Naive B cell (primary cell): ENCODE measurements at regions not wholly inside any gene's neighbourhood (a gene's known extent, or its start where the extent isn't known, plus 50 kb on each side); places are given as distances from the start of the nearest gene placed in this dataset.

Experiments
- ATAC-seq, 2 donors: fragments of 150-1000 bp; cut with Tn5 transposase; 2 replicates each; pipeline ENCODE4 v1.10.0; 2021; ENCODE audit warnings: low read depth in 2 of 2, mild to moderate bottlenecking in 2 of 2, moderate library complexity in 2 of 2
- DNase-seq: peaks from one replicate; pipeline ENCODE4 v3.0.0; 2022
- H3K27ac Mint-ChIP-seq, 6 donors: one replicate each; pipeline ENCODE4 v1.8.0; 2020 to 2022; ENCODE audit warnings: mild to moderate bottlenecking in 6 of 6, mixed read lengths in 6 of 6, moderate library complexity in 5 of 6, inconsistent platforms in 2 of 6
- H3K27me3 Mint-ChIP-seq, 3 donors: one replicate each; pipeline ENCODE4 v1.8.0; 2021 to 2022; ENCODE audit warnings: mixed read lengths in 3 of 3, mild to moderate bottlenecking in 1 of 3
- H3K36me3 Mint-ChIP-seq, 2 donors: one replicate each; pipeline ENCODE4 v1.8.0; 2020 to 2022; ENCODE audit warnings: mixed read lengths in 2 of 2, inconsistent platforms in 1 of 2, mild to moderate bottlenecking in 1 of 2
- H3K4me1 Mint-ChIP-seq, 3 donors: one replicate each; pipeline ENCODE4 v1.8.0; 2020 to 2022; ENCODE audit warnings: mixed read lengths in 3 of 3, inconsistent platforms in 1 of 3, mild to moderate bottlenecking in 1 of 3, moderate library complexity in 1 of 3
- H3K4me3 Mint-ChIP-seq, 8 donors: one replicate each; pipeline ENCODE4 v1.8.0; 2020 to 2022; ENCODE audit warnings: mild to moderate bottlenecking in 8 of 8, mixed read lengths in 8 of 8, moderate library complexity in 8 of 8, inconsistent platforms in 2 of 8
- H3K9me3 Mint-ChIP-seq, 7 donors: one replicate each; pipeline ENCODE4 v1.8.0; 2020 to 2022; ENCODE audit warnings: mixed read lengths in 7 of 7, mild to moderate bottlenecking in 5 of 7, inconsistent platforms in 2 of 7, moderate library complexity in 1 of 7

- ATAC-seq (no peak), DNase-seq (no peak)
- Mint-ChIP-seq H3K9me3 (peaks cover 0 to 14% (median 5%) of the 10 kb centered on the region in 7 donors), H3K4me3 (peak overlapping the region in 1 of 8 donors; percentile 31), H3K27me3 (no peaks in the 10 kb centered on the region), H3K27ac (no peak overlapping the region), H3K36me3 (no peaks in the 10 kb centered on the region), H3K4me1 (no peaks in the 10 kb centered on the region)
Measured at GRCh38 chr20:60974441-60974945, 277.6 kb upstream of the CDH4 start.

GRCh38 chr20:60976139-60976538, 275.9 kb upstream of the CDH4 start:
- H3K36me3 Mint-ChIP-seq, result no peaks in the 10 kb centered on the region
- H3K4me3 Mint-ChIP-seq, result no peak overlapping the region
- ATAC-seq (no peak), DNase-seq (no peak)
- H3K27me3 Mint-ChIP-seq, result no peaks in the 10 kb centered on the region
- no peak overlapping the region for H3K27ac Mint-ChIP-seq
- peaks cover 3 to 29% (median 15%) of the 10 kb centered on the region in 7 donors for H3K9me3 Mint-ChIP-seq
- H3K4me1 Mint-ChIP-seq, result no peaks in the 10 kb centered on the region

- no peaks in the 10 kb centered on the region for H3K36me3 Mint-ChIP-seq
- DNase-seq (no peak), ATAC-seq (no peak)
- H3K4me3 Mint-ChIP-seq, result no peak overlapping the region
- no peak overlapping the region for H3K27ac Mint-ChIP-seq
- no peaks in the 10 kb centered on the region for H3K4me1 Mint-ChIP-seq
- peaks cover 3 to 29% (median 15%) of the 10 kb centered on the region in 7 donors for H3K9me3 Mint-ChIP-seq
- H3K27me3 Mint-ChIP-seq, result no peaks in the 10 kb centered on the region
Measured at GRCh38 chr20:60976913-60977312, 275.1 kb upstream of the CDH4 start.

- no peaks in the 10 kb centered on the region for H3K36me3 Mint-ChIP-seq
- peaks cover 4 to 29% (median 15%) of the 10 kb centered on the region in 7 donors for H3K9me3 Mint-ChIP-seq
- no peak overlapping the region for H3K27ac Mint-ChIP-seq
- ATAC-seq (no peak), DNase-seq (no peak)
- no peak overlapping the region for H3K4me3 Mint-ChIP-seq
- H3K4me1 Mint-ChIP-seq, result no peaks in the 10 kb centered on the region
- H3K27me3 Mint-ChIP-seq, result no peaks in the 10 kb centered on the region
Measured at GRCh38 chr20:60977901-60978300, 274.2 kb upstream of the CDH4 start.

- H3K4me1 Mint-ChIP-seq, result no peaks in the 10 kb centered on the region
- H3K27me3 Mint-ChIP-seq, result no peaks in the 10 kb centered on the region
- DNase-seq (no peak), ATAC-seq (no peak)
- H3K9me3 Mint-ChIP-seq, result peaks cover 9 to 26% (median 14%) of the 10 kb centered on the region in 7 donors
- H3K4me3 Mint-ChIP-seq, result no peak overlapping the region
- H3K36me3 Mint-ChIP-seq, result no peaks in the 10 kb centered on the region
- no peak overlapping the region for H3K27ac Mint-ChIP-seq
Measured at GRCh38 chr20:60984666-60985065, 267.4 kb upstream of the CDH4 start.

GRCh38 chr20:60986506-60987156, 265.4 kb upstream of the CDH4 start:
- peaks cover 4 to 14% (median 7%) of the 10 kb centered on the region in 7 donors for H3K9me3 Mint-ChIP-seq
- H3K27ac Mint-ChIP-seq, result no peak overlapping the region
- H3K36me3 Mint-ChIP-seq, result no peaks in the 10 kb centered on the region

GRCh38 chr20:60990061-60990460, 262.0 kb upstream of the CDH4 start:
- peaks cover 0 to 4% (median 0%) of the 10 kb centered on the region in 3 donors for H3K27me3 Mint-ChIP-seq

More at GRCh38 chr20:60986506-60987156, 265.4 kb upstream of the CDH4 start:
- no peak for ATAC-seq
- Mint-ChIP-seq H3K4me1 (no peaks in the 10 kb centered on the region), H3K4me3 (no peak overlapping the region), H3K27me3 (no peaks in the 10 kb centered on the region)
- no peak for DNase-seq

GRCh38 chr20:60990643-60991042, 261.4 kb upstream of the CDH4 start:
- DNase-seq, result no peak
- no peak overlapping the region for H3K4me3 Mint-ChIP-seq
- peaks cover 0 to 11% (median 2%) of the 10 kb centered on the region in 7 donors for H3K9me3 Mint-ChIP-seq
- peaks cover 0 to 4% (median 0%) of the 10 kb centered on the region in 3 donors for H3K27me3 Mint-ChIP-seq
- no peak overlapping the region for H3K27ac Mint-ChIP-seq
- no peaks in the 10 kb centered on the region for H3K4me1 Mint-ChIP-seq
- no peaks in the 10 kb centered on the region for H3K36me3 Mint-ChIP-seq
- ATAC-seq, result no peak

More at GRCh38 chr20:60990061-60990460, 262.0 kb upstream of the CDH4 start:
- Mint-ChIP-seq H3K4me3 (no peak overlapping the region), H3K9me3 (peaks cover 0 to 14% (median 5%) of the 10 kb centered on the region in 7 donors), H3K36me3 (no peaks in the 10 kb centered on the region), H3K27ac (no peak overlapping the region), H3K4me1 (no peaks in the 10 kb centered on the region)
- ATAC-seq (no peak), DNase-seq (no peak)

- ATAC-seq, result no peak
Measured at GRCh38 chr20:60993433-60994044, 258.5 kb upstream of the CDH4 start.

GRCh38 chr20:60999250-60999649, 252.8 kb upstream of the CDH4 start:
- DNase-seq (no peak), ATAC-seq (no peak)
- Mint-ChIP-seq H3K9me3 (no peaks in the 10 kb centered on the region), H3K27ac (no peak overlapping the region), H3K36me3 (no peaks in the 10 kb centered on the region), H3K4me1 (no peaks in the 10 kb centered on the region), H3K27me3 (peaks cover 0 to 4% (median 0%) of the 10 kb centered on the region in 3 donors), H3K4me3 (no peak overlapping the region)

More at GRCh38 chr20:60993433-60994044, 258.5 kb upstream of the CDH4 start:
- Mint-ChIP-seq H3K4me3 (no peak overlapping the region), H3K27ac (no peak overlapping the region), H3K27me3 (peaks cover 0 to 4% (median 0%) of the 10 kb centered on the region in 3 donors), H3K36me3 (no peaks in the 10 kb centered on the region), H3K9me3 (peaks cover 0 to 7% (median 0%) of the 10 kb centered on the region in 7 donors), H3K4me1 (no peaks in the 10 kb centered on the region)
- no peak for DNase-seq

- no peak overlapping the region for H3K27ac Mint-ChIP-seq
- H3K9me3 Mint-ChIP-seq, result peaks cover 0 to 5% (median 0%) of the 10 kb centered on the region in 7 donors
Measured at GRCh38 chr20:61002090-61002489, 250.0 kb upstream of the CDH4 start.

GRCh38 chr20:61014491-61014890, 237.6 kb upstream of the CDH4 start:
- Mint-ChIP-seq H3K36me3 (no peaks in the 10 kb centered on the region), H3K27me3 (no peaks in the 10 kb centered on the region), H3K4me1 (no peaks in the 10 kb centered on the region), H3K4me3 (no peak overlapping the region), H3K27ac (no peak overlapping the region), H3K9me3 (peaks cover 5 to 14% (median 9%) of the 10 kb centered on the region in 7 donors)
- DNase-seq, result no peak
- ATAC-seq, result no peak

More at GRCh38 chr20:61002090-61002489, 250.0 kb upstream of the CDH4 start:
- no peak overlapping the region for H3K4me3 Mint-ChIP-seq
- H3K4me1 Mint-ChIP-seq, result no peaks in the 10 kb centered on the region
- ATAC-seq (no peak), DNase-seq (no peak)
- H3K27me3 Mint-ChIP-seq, result peaks cover 0 to 11% (median 0%) of the 10 kb centered on the region in 3 donors
- no peaks in the 10 kb centered on the region for H3K36me3 Mint-ChIP-seq

GRCh38 chr20:61015602-61016001, 236.5 kb upstream of the CDH4 start:
- ATAC-seq (no peak), DNase-seq (no peak)
- no peaks in the 10 kb centered on the region for H3K4me1 Mint-ChIP-seq
- H3K27me3 Mint-ChIP-seq, result no peaks in the 10 kb centered on the region
- peaks cover 5 to 14% (median 12%) of the 10 kb centered on the region in 7 donors for H3K9me3 Mint-ChIP-seq
- H3K36me3 Mint-ChIP-seq, result no peaks in the 10 kb centered on the region
- H3K27ac Mint-ChIP-seq, result peak overlapping the region in 1 of 6 donors; percentile 40
- no peak overlapping the region for H3K4me3 Mint-ChIP-seq

GRCh38 chr20:61019322-61019721, 232.7 kb upstream of the CDH4 start:
- Mint-ChIP-seq H3K4me3 (no peak overlapping the region), H3K27me3 (no peaks in the 10 kb centered on the region), H3K27ac (no peak overlapping the region), H3K36me3 (no peaks in the 10 kb centered on the region), H3K9me3 (peaks cover 2 to 14% (median 12%) of the 10 kb centered on the region in 7 donors), H3K4me1 (no peaks in the 10 kb centered on the region)
- DNase-seq (no peak), ATAC-seq (no peak)
